ENCODE measurements at regions not wholly inside any gene's neighbourhood (a gene's known extent, or its start where the extent isn't known, plus 50 kb on each side); places are given as distances from the start of the nearest gene placed in this dataset.

DNA sequence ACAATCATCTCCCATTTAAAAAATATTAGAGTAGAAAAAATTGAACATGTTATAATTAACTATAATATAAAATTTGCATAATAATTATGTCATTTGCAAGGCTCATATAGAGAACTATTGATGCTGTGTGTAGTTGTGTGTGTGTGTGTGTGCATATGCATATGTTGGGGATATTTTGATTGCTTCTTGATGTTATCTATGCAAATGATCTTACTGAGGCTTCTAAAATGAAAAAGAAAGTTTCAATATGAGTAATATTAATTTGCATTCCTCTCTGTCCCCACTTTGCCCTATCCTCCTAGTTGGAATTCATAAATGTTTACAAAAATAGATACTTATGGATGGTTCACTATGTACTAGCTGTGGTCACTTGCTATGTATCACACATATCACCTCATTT is 523.3 kb downstream of the TRIB2 start:
- no peak for DNase-seq (ENCODE audit: insufficient read length, low spot score)
- no peak for TF ChIP-seq CTCF (IDR thresholded peaks at IDR 0.05; ENCODE audit: insufficient read depth, missing control alignments)
- FAIRE-seq, result no peak

GRCh38 chr2:13240789-13241487 is 524.2 kb downstream of the TRIB2 start:
- FAIRE-seq (no peak), DNase-seq (ENCODE audit: insufficient read length, low spot score) (no peak)

DNA sequence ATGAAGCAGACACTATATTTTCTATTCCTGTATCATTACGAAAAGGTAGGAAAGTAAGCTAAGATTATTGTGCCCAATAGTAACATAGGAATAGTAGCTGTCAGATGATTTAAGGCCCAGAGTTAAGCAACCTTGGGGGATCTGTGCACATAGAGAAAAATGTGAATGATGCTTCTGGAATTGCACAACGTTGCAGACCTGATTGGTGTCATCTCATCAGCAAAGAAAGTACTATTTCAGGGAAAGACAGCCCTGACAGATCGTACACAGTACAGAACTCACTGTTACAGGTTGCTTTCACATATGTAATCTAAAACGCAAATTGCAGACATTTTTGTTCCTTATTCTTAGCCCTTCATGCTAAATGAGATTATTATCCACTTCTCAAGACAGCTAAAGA is 535.9 kb downstream of the TRIB2 start:
- no peak for DNase-seq (ENCODE audit: insufficient read length, low spot score)
- no peak for TF ChIP-seq CTCF (IDR thresholded peaks at IDR 0.05; ENCODE audit: insufficient read depth, missing control alignments)
- peak; percentile 44 for FAIRE-seq

More at GRCh38 chr2:13240789-13241487, 524.2 kb downstream of the TRIB2 start:
- TF ChIP-seq CTCF (IDR thresholded peaks at IDR 0.05; ENCODE audit: insufficient read depth, missing control alignments), result no peak

GRCh38 chr2:13255485-13255884 is 538.7 kb downstream of the TRIB2 start:
- no peak for FAIRE-seq
- no peak for DNase-seq (ENCODE audit: insufficient read length, low spot score)
- TF ChIP-seq CTCF (IDR thresholded peaks at IDR 0.05; ENCODE audit: insufficient read depth, missing control alignments), result no peak

DNA sequence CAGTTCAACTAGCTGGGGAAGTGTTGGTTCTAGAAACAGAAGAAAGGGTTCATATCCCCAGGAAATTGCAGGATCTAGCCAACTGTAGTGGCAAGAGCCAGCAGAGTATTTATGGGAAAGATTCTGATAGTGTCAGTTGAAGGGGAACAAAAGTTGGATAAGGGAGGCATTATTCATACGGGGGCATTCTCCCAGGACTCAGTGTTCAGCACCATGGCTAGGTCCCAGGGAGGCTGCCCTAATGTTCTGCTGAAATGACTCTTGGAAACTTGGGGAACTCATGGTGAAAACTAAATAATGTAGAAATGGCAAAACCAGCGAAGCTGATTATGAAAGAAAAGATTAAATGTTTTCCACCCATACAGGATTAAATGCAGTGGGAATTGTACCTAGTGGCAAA is 543.7 kb downstream of the TRIB2 start:
- FAIRE-seq, result no peak
- DNase-seq (ENCODE audit: insufficient read length, low spot score), result no peak
- no peak for TF ChIP-seq CTCF (IDR thresholded peaks at IDR 0.05; ENCODE audit: insufficient read depth, missing control alignments)

- DNase-seq (ENCODE audit: insufficient read length, low spot score) (no peak), FAIRE-seq (no peak)
- no peak for TF ChIP-seq CTCF (IDR thresholded peaks at IDR 0.05; ENCODE audit: insufficient read depth, missing control alignments)
These were observed 549.4 kb downstream of the TRIB2 start for GRCh38 chr2:13266166-13266565.

GRCh38 chr2:13284688-13285087 is 568.0 kb downstream of the TRIB2 start:
- DNase-seq (ENCODE audit: insufficient read length, low spot score), result no peak
- TF ChIP-seq CTCF (IDR thresholded peaks at IDR 0.05; ENCODE audit: insufficient read depth, missing control alignments), result no peak
- no peak for FAIRE-seq

Measured in D721Med (cell line).